Pancreas (tissue), 10 donors: ENCODE measurements at regions not wholly inside any gene's neighbourhood (a gene's known extent, or its start where the extent isn't known, plus 50 kb on each side); places are given as distances from the start of the nearest gene placed in this dataset.
A peak's percentile ranks its signal among the peaks of the same experiment; 100 is the strongest.
"Not testable (repeated sequence)": the region's sequence is repeated elsewhere in the genome, so short reads cannot be mapped to it uniquely, and the experiment has no call there.

ENCODE experiments used
- ATAC-seq, 4 donors: fragments of 200-7000 bp; cut with Tn5 transposase; one replicate each; pipeline versions ENCODE4 v1.8.0 to v1.9.1; 2020; ENCODE audit warnings: mild to moderate bottlenecking in 4 of 4, moderate library complexity in 4 of 4
- DNase-seq, 6 donors: peaks; one replicate each; pipeline ENCODE4 v3.0.0-alpha.2; 2020
- FAIRE-seq: peaks from 2 replicates; lab custom pipeline; 2012; peaks lifted over from hg19 to GRCh38; lab: Jason Lieb, UNC
- H3K27ac ChIP-seq, 4 donors: fragments of 200-600 bp; sonication (generic); 1 replicate in 3 of 4; 2 replicates in 1 of 4; pipeline versions ENCODE4 v1.5.0 to v1.8.0; 2020
- H3K27me3 ChIP-seq, 4 donors: fragments of 200-600 bp; one replicate each; pipeline ENCODE4 v1.8.0; 2021
- H3K36me3 ChIP-seq, 3 donors: fragments of 200-600 bp; sonication (generic) in 1 of 3; one replicate each; pipeline versions ENCODE4 v1.5.0 to v1.8.0; 2020 to 2021
- H3K4me1 ChIP-seq, 3 donors: fragments of 200-600 bp; one replicate each; pipeline ENCODE4 v1.8.0; 2021
- H3K4me3 ChIP-seq, 4 donors: fragments of 200-600 bp; sonication (generic) in 2 of 4; one replicate each; pipeline versions ENCODE4 v1.5.0 to v1.8.0; 2020 to 2021
- H3K9me3 ChIP-seq, 4 donors: fragments of 200-600 bp; one replicate each; pipeline ENCODE4 v1.8.0; 2021
- WGBS, 2 donors: extraction: QIAGEN DNeasy Blood & Tissue Kit; methylation state at CpG; one replicate each; pipeline ENCODE4 v1.1.7; 2013; 5-methylcytosine and 5-hydroxymethylcytosine counted together
- intact Hi-C, 3 donors: fragments of 100-400 bp; cut with DNase I; formaldehyde crosslinking; loops; one replicate each; pipeline versions ENCODE4 v1.11.1 to v1.14.2; 2022
- TF ChIP-seq, protein P1 (sequence below), 4 donors: fragments of 200-600 bp; sonication (generic) in 3 of 4; IDR thresholded peaks; one replicate each; pipeline versions ENCODE4 v1.5.0 to v1.8.0; 2021; ENCODE audit warnings: antibody characterized with exemption in 4 of 4
- donor health status: healthy with polysubstance abuse.
- donor health status: DM: no; HTN: no; CAD: no; lungs with moderate emphysema.
- donor health status: DM: no; HTN: no; CAD: no.
- donor health status: control.
- donor health status: control.
- donor health status: Bipolar disorder and iron deficiency.
- donor health status: DM: yes; HTN: yes; CAD: no.
- donor health status: DM: no; HTN: no; CAD: no.
- donor health status: DM: no; HTN: no; CAD: no.
- donor health status: DM: yes; HTN: yes; CAD: no.

DNA sequence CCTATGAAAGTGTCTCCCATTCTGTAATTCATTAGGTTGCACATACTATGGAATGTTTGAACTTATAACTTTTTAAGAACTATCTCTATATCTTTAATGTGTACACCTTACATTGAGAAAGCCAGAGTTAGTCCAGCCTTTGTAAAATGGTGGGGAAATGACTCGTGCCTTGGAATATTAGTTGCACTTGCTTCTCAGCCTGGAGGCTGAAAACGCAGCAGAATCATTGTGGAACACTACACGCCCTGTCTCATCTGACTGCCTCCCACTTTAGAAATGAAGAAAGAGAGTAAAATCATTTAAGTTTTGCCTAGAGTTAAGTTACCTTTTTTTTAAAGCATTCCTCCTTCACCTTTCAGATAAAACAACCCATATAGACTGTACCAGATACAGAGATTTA, 90.7 kb upstream of the WSB1 start:
- H3K36me3 ChIP-seq = no peaks in the 10 kb centered on the region
- WGBS, 2 donors = 50 to 62% methylated on average over 3 of the region's 3 CpGs
- H3K27ac ChIP-seq = no peak overlapping the region
- H3K27me3 ChIP-seq = no peaks in the 10 kb centered on the region
- ATAC-seq (no peak), FAIRE-seq (no peak), DNase-seq (no peak)
- H3K4me1 ChIP-seq = no peaks in the 10 kb centered on the region
- intact Hi-C loops = no loop called here
- H3K4me3 ChIP-seq = no peak overlapping the region
- TF ChIP-seq, protein P1, sequence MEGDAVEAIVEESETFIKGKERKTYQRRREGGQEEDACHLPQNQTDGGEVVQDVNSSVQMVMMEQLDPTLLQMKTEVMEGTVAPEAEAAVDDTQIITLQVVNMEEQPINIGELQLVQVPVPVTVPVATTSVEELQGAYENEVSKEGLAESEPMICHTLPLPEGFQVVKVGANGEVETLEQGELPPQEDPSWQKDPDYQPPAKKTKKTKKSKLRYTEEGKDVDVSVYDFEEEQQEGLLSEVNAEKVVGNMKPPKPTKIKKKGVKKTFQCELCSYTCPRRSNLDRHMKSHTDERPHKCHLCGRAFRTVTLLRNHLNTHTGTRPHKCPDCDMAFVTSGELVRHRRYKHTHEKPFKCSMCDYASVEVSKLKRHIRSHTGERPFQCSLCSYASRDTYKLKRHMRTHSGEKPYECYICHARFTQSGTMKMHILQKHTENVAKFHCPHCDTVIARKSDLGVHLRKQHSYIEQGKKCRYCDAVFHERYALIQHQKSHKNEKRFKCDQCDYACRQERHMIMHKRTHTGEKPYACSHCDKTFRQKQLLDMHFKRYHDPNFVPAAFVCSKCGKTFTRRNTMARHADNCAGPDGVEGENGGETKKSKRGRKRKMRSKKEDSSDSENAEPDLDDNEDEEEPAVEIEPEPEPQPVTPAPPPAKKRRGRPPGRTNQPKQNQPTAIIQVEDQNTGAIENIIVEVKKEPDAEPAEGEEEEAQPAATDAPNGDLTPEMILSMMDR (IDR thresholded peaks at IDR 0.05) = no peak
- no peaks in the 10 kb centered on the region for H3K9me3 ChIP-seq

DNA sequence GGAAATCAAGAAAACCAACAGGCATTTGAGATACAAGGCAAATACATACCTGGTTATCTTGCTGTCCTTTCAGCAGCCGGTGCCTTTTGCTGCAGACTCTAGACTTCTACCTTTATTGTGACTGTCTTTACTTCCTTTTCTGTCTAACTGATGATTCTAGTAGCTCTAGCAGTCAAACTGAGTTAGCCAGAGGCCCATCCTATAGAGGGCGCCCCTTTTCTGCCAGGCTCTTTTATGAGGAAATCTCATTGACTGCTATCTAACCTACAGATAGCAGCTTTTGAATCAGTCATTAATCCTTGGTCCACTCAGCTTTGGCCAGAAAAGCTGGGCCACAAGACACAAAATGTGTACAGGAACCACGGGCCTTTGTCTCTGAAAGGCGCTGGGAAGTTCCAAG, 87.5 kb upstream of the WSB1 start:
- WGBS, 2 donors = 37 to 48% methylated on average over 4 of the region's 4 CpGs

DNA sequence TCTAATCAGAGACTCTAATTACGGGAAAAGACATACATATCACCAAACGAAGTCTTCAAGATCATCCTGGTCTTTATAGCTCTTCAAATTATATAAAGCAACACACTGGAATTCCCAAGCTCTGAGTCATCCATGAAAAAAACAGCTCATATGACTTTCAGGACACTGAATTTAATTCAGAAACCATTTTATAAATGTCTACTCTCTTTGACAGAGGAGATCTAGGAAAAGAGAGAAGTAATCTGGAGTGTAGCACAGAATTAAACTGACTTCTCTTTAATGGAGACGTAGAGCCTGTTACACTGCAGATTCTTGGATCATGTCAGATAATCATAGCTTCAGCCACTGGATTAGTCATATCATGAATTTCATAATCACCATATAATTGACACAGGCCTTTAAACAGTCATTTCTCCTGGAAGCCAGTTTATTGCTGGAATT, 86.8 kb upstream of the WSB1 start:
- intact Hi-C loops = no loop called here
- no peaks in the 10 kb centered on the region for H3K9me3 ChIP-seq
- no peaks in the 10 kb centered on the region for H3K36me3 ChIP-seq
- no peaks in the 10 kb centered on the region for H3K27me3 ChIP-seq
- TF ChIP-seq, protein P1 (IDR thresholded peaks at IDR 0.05) = no peak
- no peak for FAIRE-seq
- H3K4me3 ChIP-seq = no peak overlapping the region
- no peaks in the 10 kb centered on the region for H3K4me1 ChIP-seq
- no peak overlapping the region for H3K27ac ChIP-seq
- no peak for DNase-seq
- 49 to 58% methylated on average over 3 of the region's 3 CpGs for WGBS, 2 donors
- ATAC-seq = peak in 2 of 4 donors; percentile 57 to 67

More for the DNA sequence above, 87.5 kb upstream of the WSB1 start:
- H3K4me1 ChIP-seq = no peaks in the 10 kb centered on the region
- intact Hi-C loops = no loop called here
- no peak for FAIRE-seq
- H3K27me3 ChIP-seq = no peaks in the 10 kb centered on the region
- no peak overlapping the region for H3K4me3 ChIP-seq
- ATAC-seq = no peak
- no peaks in the 10 kb centered on the region for H3K36me3 ChIP-seq
- H3K27ac ChIP-seq = no peak overlapping the region
- TF ChIP-seq, protein P1 (IDR thresholded peaks at IDR 0.05) = no peak
- no peaks in the 10 kb centered on the region for H3K9me3 ChIP-seq
- DNase-seq = no peak

DNA sequence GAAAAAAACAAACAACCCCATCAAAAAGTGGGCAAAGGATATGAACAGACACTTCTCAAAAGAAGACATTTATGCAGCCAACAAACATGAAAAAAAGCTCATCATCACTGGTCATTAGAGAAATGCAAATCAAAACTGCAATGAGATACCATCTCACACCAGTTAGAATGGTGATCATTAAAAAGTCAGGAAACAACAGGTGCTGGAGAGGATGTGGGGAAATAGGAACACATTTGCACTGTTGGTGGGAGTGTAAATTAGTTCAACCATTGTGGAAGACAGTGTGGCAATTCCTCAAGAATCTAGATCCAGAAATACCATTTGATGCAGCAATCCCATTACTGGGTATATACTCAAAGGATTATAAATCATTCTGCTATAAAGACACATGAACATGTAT, 85.5 kb upstream of the WSB1 start:
- H3K27ac ChIP-seq, H3K4me3 ChIP-seq, DNase-seq, H3K27me3 ChIP-seq, H3K36me3 ChIP-seq, intact Hi-C loops, H3K4me1 ChIP-seq, H3K9me3 ChIP-seq, FAIRE-seq, ATAC-seq: not testable (repeated sequence)

DNA sequence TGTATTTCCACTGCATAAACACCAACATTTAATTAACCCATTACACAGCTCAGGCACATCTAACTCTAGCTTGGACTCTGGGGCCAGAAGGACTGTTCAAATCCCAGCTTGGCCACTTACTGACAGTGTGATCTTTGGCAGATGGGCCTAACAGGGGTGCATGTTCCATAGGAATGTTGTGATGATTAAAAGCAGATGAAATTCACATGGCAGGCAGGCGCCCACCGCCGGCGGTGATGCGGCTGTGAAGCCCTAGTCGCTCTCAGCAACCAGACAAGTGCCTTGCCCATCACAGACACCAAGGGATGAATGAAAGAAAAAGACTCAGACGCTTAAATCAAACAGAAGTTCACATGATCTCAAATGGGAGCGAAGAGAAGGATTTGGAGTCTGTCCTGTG, 84.6 kb upstream of the WSB1 start:
- Histone ChIP-seq H3K36me3 (no peaks in the 10 kb centered on the region), H3K27me3 (no peaks in the 10 kb centered on the region), H3K4me1 (no peaks in the 10 kb centered on the region), H3K27ac (no peak overlapping the region), H3K4me3 (no peak overlapping the region), H3K9me3 (no peaks in the 10 kb centered on the region)
- 78 to 89% methylated on average over 8 of the region's 8 CpGs for WGBS, 2 donors
- ATAC-seq = no peak
- intact Hi-C loops = no loop called here
- TF ChIP-seq, protein P1 (IDR thresholded peaks at IDR 0.05) = no peak
- DNase-seq = no peak
- FAIRE-seq = no peak

DNA sequence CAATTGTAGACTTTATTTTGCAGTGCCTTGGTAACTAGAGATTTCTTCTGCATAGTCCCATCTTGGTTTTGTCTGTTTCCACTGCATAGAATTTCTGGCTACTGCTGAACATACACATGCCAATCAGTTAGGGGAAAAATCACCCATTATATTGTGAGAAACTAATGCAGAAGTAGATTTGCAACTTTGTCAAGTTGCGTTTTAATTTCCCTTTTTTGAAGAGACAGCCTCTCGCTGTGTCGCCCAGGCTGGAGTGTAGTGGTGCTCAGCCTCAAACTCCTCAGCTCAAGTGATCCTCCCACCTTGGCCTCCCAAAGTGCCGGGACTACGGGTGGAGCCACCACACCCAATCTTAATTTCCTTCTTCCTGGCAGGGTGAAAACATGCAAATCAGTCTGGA, 83.1 kb upstream of the WSB1 start:
- H3K4me3 ChIP-seq, intact Hi-C loops, ATAC-seq, H3K36me3 ChIP-seq, H3K27ac ChIP-seq, H3K4me1 ChIP-seq, H3K9me3 ChIP-seq, H3K27me3 ChIP-seq, FAIRE-seq, DNase-seq: not testable (repeated sequence)
- WGBS, 2 donors = 63 to 89% methylated on average over 1 of the region's 5 CpGs
